Skeletal muscle satellite cell (primary cell): ENCODE measurements at regions not wholly inside any gene's neighbourhood (a gene's known extent, or its start where the extent isn't known, plus 50 kb on each side); places are given as distances from the start of the nearest gene placed in this dataset. TPM values are rescaled to one million over a fixed set of nuclear protein-coding genes. Genes with fewer than 3 reads are reported as not detected.
"Not testable (repeated sequence)": the region's sequence is repeated elsewhere in the genome, so short reads cannot be mapped to it uniquely, and the experiment has no call there.

Experiments used
- H3K27me3 ChIP-seq: 2 replicates; pipeline ENCODE4 v1.7.0; 2013; ENCODE audit warnings: low read length; ENCODE audit not compliant: control insufficient read depth, insufficient read depth
- H3K36me3 ChIP-seq: 2 replicates; pipeline ENCODE4 v1.7.0; 2013; ENCODE audit warnings: mild to moderate bottlenecking, control low read depth, low read length; ENCODE audit not compliant: insufficient read depth
- H3K4me1 ChIP-seq: 2 replicates; pipeline ENCODE4 v1.7.0; 2013; ENCODE audit warnings: low read length; ENCODE audit not compliant: control insufficient read depth, insufficient read depth
- H3K4me2 ChIP-seq: 2 replicates; pipeline ENCODE4 v1.7.0; 2013; ENCODE audit warnings: mild to moderate bottlenecking, low read length
- H3K4me3 ChIP-seq: 2 replicates; pipeline ENCODE4 v1.7.0; 2013; ENCODE audit warnings: low read length
- H3K9ac ChIP-seq: 2 replicates; pipeline ENCODE4 v1.7.0; 2013; ENCODE audit warnings: mild to moderate bottlenecking, low read depth, low read length, moderate library complexity
- H3K9me3 ChIP-seq: replicated peaks from 2 replicates; pipeline ENCODE4 v1.7.0; 2013; ENCODE audit warnings: mild to moderate bottlenecking, control low read depth, low read length
- small RNA-seq: library from RNA; depleted of rRNA; stranded (forward); fragments of <200 nt; gene quantifications from one replicate; pipeline ENCODE3, GENCODE V24; 2012

GRCh38 chr6:154938727-154939285 is 56.3 kb upstream of the TIAM2 start:
- not testable (repeated sequence) for H3K4me2 ChIP-seq, H3K4me3 ChIP-seq, H3K9me3 ChIP-seq, H3K4me1 ChIP-seq, H3K27me3 ChIP-seq, H3K36me3 ChIP-seq, H3K9ac ChIP-seq

GRCh38 chr6:154942770-154943169 is 52.3 kb upstream of the TIAM2 start:
- Histone ChIP-seq H3K9ac (no peak overlapping the region), H3K9me3 (no peaks in the 10 kb centered on the region), H3K4me2 (no peak overlapping the region), H3K36me3 (no peaks in the 10 kb centered on the region), H3K4me3 (no peak overlapping the region), H3K4me1 (no peaks in the 10 kb centered on the region), H3K27me3 (no peaks in the 10 kb centered on the region)

- Histone ChIP-seq H3K27me3 (no peaks in the 10 kb centered on the region), H3K4me2 (no peak overlapping the region)
Measured at GRCh38 chr6:154945271-154945890, 49.7 kb upstream of the TIAM2 start.

More at GRCh38 chr6:154945271-154945890, 49.7 kb upstream of the TIAM2 start:
- Histone ChIP-seq H3K36me3 (no peaks in the 10 kb centered on the region), H3K4me1 (no peaks in the 10 kb centered on the region), H3K4me3 (no peak overlapping the region), H3K9ac (no peak overlapping the region), H3K9me3 (no peaks in the 10 kb centered on the region)

Small RNAs in the stretch of these regions (small RNA-seq; reads per million reads assigned to genes)
- gene RF00096: not detected
